ENCODE measurements at regions not wholly inside any gene's neighbourhood (a gene's known extent, or its start where the extent isn't known, plus 50 kb on each side); places are given as distances from the start of the nearest gene placed in this dataset.

GRCh38 chr3:159007331-159007730 is 205.5 kb downstream of the MFSD1 start:
- TF ChIP-seq, protein P1, sequence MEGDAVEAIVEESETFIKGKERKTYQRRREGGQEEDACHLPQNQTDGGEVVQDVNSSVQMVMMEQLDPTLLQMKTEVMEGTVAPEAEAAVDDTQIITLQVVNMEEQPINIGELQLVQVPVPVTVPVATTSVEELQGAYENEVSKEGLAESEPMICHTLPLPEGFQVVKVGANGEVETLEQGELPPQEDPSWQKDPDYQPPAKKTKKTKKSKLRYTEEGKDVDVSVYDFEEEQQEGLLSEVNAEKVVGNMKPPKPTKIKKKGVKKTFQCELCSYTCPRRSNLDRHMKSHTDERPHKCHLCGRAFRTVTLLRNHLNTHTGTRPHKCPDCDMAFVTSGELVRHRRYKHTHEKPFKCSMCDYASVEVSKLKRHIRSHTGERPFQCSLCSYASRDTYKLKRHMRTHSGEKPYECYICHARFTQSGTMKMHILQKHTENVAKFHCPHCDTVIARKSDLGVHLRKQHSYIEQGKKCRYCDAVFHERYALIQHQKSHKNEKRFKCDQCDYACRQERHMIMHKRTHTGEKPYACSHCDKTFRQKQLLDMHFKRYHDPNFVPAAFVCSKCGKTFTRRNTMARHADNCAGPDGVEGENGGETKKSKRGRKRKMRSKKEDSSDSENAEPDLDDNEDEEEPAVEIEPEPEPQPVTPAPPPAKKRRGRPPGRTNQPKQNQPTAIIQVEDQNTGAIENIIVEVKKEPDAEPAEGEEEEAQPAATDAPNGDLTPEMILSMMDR (IDR thresholded peaks at IDR 0.05; ENCODE audit: control insufficient read depth, insufficient read depth, low read depth, low read length, missing control alignments): no peak
- no peak overlapping the region for H3K4me3 ChIP-seq (ENCODE audit: control insufficient read depth, low read depth, low read length)
- DNase-seq (ENCODE audit: low read depth): no peak

DNA sequence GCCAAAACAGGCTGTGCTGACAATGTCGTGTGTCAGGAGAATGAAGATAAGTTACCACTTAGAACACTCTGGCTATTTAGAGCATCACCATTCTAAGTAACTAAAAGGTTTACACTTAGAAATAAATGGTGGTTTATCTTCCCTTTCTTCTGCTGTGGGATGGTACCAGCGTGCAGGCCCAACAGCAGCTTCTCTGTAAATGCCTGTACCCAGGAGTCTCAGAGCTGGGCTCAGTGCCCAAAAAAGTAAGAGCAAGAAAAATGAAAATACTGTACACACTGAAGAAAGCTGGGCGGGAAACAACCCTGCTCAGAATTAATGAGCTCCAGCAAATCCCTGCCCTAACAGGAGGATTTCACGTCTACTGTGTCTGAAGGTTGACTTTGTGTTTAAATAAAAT is 206.5 kb downstream of the MFSD1 start:
- TF ChIP-seq, protein P1 (IDR thresholded peaks at IDR 0.05; ENCODE audit: control insufficient read depth, insufficient read depth, low read depth, low read length, missing control alignments): no peak
- no peak for DNase-seq (ENCODE audit: low read depth)
- H3K4me3 ChIP-seq (ENCODE audit: control insufficient read depth, low read depth, low read length): no peak overlapping the region

- DNase-seq (ENCODE audit: low read depth): no peak
- no peak overlapping the region for H3K4me3 ChIP-seq (ENCODE audit: control insufficient read depth, low read depth, low read length)
- TF ChIP-seq, protein P1 (IDR thresholded peaks at IDR 0.05; ENCODE audit: control insufficient read depth, insufficient read depth, low read depth, low read length, missing control alignments): no peak
Observed at GRCh38 chr3:159018341-159018740, 216.5 kb downstream of the MFSD1 start.

DNA sequence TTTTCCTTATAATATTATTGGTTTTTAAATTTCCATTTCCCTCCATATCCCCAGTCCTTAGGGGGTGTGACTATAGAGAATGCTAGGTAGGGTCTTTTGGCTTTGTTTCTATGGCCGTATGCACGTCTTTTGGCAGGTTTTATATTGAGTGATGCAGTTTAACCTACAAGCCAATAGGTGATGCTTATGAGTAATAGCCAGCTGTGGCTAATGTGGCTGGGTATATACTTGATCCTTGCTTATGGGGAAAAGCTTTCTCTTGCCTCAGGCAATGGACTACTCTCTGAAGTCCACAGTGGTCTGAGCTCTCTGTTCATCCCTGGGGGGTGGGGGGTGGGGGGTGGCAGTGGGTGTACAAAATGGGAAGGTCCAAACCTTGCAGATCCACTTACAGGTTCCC is 223.9 kb downstream of the MFSD1 start:
- DNase-seq (ENCODE audit: low read depth): no peak
- H3K4me3 ChIP-seq (ENCODE audit: control insufficient read depth, low read depth, low read length): no peak overlapping the region
- TF ChIP-seq, protein P1 (IDR thresholded peaks at IDR 0.05; ENCODE audit: control insufficient read depth, insufficient read depth, low read depth, low read length, missing control alignments): no peak

GRCh38 chr3:159026510-159026909 is 224.7 kb downstream of the MFSD1 start:
- DNase-seq (ENCODE audit: low read depth): no peak
- TF ChIP-seq, protein P1 (IDR thresholded peaks at IDR 0.05; ENCODE audit: control insufficient read depth, insufficient read depth, low read depth, low read length, missing control alignments): no peak
- H3K4me3 ChIP-seq (ENCODE audit: control insufficient read depth, low read depth, low read length): no peak overlapping the region

- no peak overlapping the region for H3K4me3 ChIP-seq (ENCODE audit: control insufficient read depth, low read depth, low read length)
- no peak for DNase-seq (ENCODE audit: low read depth)
- TF ChIP-seq, protein P1 (IDR thresholded peaks at IDR 0.05; ENCODE audit: control insufficient read depth, insufficient read depth, low read depth, low read length, missing control alignments): no peak
Observed at GRCh38 chr3:159028706-159029105, 226.9 kb downstream of the MFSD1 start.
